ENCODE measurements at regions not wholly inside any gene's neighbourhood (a gene's known extent, or its start where the extent isn't known, plus 50 kb on each side); places are given as distances from the start of the nearest gene placed in this dataset.
A peak's percentile ranks its signal among the peaks of the same experiment; 100 is the strongest.

DNA sequence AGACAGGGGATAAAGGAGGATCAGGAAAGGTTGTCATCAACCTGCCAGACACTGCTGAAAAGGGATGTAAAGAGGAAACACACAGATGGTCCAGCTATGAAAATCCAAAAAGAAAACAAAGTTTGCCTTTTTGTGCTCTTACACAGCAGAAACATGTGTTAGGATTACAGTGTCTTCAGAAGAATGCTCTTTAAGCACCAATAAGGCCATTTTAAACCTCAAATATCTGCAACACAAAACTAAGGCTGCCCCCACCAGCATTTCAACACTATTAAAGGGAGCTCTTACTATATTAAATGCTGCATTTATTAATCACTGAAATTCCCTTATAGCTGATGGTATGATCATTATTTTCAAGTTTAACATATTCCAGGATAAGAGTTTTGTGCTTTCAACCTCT is 922.5 kb downstream of the NLGN4Y start:
- no peak overlapping the region for H3K4me3 ChIP-seq
- H3K27ac ChIP-seq = no peak overlapping the region
- DNase-seq (ENCODE audit: low spot score in 2 of 2) = no peak
- no peaks in the 10 kb centered on the region for H3K36me3 ChIP-seq
- no peak for TF ChIP-seq POLR2AphosphoS5 (IDR thresholded peaks at IDR 0.05)
- TF ChIP-seq POLR2A (IDR thresholded peaks at IDR 0.05) = no peak
- no peak for TF ChIP-seq EP300 (IDR thresholded peaks at IDR 0.05)
- H3K4me1 ChIP-seq = no peaks in the 10 kb centered on the region
- H3K9me3 ChIP-seq = no peaks in the 10 kb centered on the region
- H3K27me3 ChIP-seq = no peaks in the 10 kb centered on the region

DNA sequence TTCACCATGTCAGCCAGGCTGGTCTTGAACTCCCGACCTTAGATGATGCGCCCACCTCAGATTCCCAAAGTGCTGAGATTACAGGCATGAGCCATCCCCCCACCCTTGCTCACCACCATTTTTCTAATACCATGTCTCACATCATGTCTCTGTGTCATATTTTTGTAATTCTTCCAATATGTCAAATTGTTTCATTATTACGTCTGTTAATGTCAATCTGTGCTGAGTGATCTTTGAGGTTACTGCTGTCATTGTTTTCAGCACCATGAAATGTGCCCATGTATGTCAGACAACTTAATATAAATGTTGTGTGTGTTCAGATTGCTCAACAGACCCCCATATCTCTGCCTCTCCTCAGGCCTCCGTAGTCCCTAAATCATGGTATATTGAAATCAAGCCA is 923.6 kb downstream of the NLGN4Y start:
- no peaks in the 10 kb centered on the region for H3K36me3 ChIP-seq
- no CpG with 5 or more reads among the region's 4 CpGs for WGBS
- TF ChIP-seq, protein P1, sequence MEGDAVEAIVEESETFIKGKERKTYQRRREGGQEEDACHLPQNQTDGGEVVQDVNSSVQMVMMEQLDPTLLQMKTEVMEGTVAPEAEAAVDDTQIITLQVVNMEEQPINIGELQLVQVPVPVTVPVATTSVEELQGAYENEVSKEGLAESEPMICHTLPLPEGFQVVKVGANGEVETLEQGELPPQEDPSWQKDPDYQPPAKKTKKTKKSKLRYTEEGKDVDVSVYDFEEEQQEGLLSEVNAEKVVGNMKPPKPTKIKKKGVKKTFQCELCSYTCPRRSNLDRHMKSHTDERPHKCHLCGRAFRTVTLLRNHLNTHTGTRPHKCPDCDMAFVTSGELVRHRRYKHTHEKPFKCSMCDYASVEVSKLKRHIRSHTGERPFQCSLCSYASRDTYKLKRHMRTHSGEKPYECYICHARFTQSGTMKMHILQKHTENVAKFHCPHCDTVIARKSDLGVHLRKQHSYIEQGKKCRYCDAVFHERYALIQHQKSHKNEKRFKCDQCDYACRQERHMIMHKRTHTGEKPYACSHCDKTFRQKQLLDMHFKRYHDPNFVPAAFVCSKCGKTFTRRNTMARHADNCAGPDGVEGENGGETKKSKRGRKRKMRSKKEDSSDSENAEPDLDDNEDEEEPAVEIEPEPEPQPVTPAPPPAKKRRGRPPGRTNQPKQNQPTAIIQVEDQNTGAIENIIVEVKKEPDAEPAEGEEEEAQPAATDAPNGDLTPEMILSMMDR (IDR thresholded peaks at IDR 0.05) = no peak
- no peak for TF ChIP-seq EP300 (IDR thresholded peaks at IDR 0.05)
- no peak for TF ChIP-seq POLR2A (IDR thresholded peaks at IDR 0.05)
- TF ChIP-seq POLR2AphosphoS5 (IDR thresholded peaks at IDR 0.05) = no peak

DNA sequence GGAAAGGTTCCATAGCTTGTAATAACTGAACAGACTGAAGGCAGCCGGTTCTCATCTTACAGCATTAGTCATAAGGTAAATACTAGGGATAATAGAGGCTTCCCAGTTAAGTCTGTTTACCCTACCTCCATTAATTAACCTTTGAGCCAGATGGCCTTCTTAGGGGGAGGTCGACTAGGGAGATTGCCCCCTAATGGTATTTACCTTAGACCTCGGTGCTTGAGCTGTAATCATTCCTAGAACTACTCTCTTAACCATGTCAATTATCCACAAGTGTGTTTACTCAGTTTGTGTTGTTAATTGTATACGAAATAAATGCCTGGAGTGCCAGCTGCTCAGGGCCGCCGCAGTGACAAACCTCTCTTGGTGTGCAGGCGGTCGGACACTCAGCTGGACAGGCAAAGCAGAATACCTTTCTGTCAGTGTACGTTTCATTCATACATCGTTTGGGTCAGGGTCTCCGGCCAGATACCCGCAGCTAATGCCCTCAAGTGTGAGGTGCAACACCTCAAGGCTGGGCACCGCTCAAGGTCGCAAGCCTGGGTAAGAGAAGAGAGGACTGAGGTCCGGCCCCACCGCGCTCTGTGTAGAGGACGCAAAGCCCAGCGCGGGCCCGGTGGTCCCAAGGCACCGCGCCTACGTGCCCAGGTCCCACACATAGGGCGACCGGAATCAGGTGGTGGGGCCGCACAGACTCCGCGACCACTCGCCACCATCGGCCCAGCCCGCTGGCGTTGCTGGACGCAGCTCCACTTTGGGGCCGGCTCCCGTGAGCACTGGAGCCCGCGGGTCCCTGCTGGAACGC is 931.0 kb downstream of the NLGN4Y start:
- no CpG with 5 or more reads among the region's 39 CpGs for WGBS
- no peak for DNase-seq (ENCODE audit: low spot score in 2 of 2)
- H3K4me1 ChIP-seq = no peaks in the 10 kb centered on the region
- no peaks in the 10 kb centered on the region for H3K36me3 ChIP-seq
- TF ChIP-seq EP300 (IDR thresholded peaks at IDR 0.05) = no peak
- TF ChIP-seq, protein P1 (IDR thresholded peaks at IDR 0.05) = no peak
- no peak for TF ChIP-seq POLR2A (IDR thresholded peaks at IDR 0.05)
- no peak for TF ChIP-seq POLR2AphosphoS5 (IDR thresholded peaks at IDR 0.05)
- no peaks in the 10 kb centered on the region for H3K27me3 ChIP-seq
- H3K9me3 ChIP-seq = no peaks in the 10 kb centered on the region
- H3K27ac ChIP-seq = no peak overlapping the region
- H3K4me3 ChIP-seq = peak overlapping the region; percentile 38

More for the DNA sequence above, 923.6 kb downstream of the NLGN4Y start:
- H3K4me3 ChIP-seq = no peak overlapping the region
- no peaks in the 10 kb centered on the region for H3K27me3 ChIP-seq
- H3K9me3 ChIP-seq = no peaks in the 10 kb centered on the region
- no peak overlapping the region for H3K27ac ChIP-seq
- no peaks in the 10 kb centered on the region for H3K4me1 ChIP-seq
- no peak for DNase-seq (ENCODE audit: low spot score in 2 of 2)

DNA sequence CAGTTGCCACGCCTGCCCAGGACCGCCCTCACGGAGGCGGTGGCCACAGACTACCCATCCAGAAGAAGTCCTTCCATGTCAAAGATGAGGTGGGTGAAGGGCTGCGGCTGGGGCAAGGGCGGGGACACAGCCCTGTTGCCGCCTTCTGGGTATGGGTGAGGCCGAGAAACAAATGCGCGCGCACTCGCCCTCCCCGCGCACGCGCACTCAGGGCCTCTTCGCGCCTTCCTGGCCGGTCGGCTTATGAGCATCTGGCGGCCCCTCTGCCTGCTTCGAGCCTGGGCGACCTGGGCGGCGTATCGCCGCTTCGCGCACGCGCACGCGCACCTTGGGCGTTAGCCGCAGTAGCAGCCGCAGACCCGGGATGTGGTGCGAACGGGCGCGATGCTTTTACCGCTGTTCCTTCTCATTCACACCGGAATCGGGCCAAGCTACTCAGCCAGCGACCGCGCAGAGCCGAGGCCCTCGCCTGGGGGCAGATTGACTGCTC is 931.7 kb downstream of the NLGN4Y start:
- H3K4me3 ChIP-seq = peak overlapping the region; percentile 38
- no peaks in the 10 kb centered on the region for H3K36me3 ChIP-seq
- H3K4me1 ChIP-seq = no peaks in the 10 kb centered on the region
- no peak for TF ChIP-seq POLR2AphosphoS5 (IDR thresholded peaks at IDR 0.05)
- no peak for TF ChIP-seq POLR2A (IDR thresholded peaks at IDR 0.05)
- TF ChIP-seq, protein P1 (IDR thresholded peaks at IDR 0.05) = no peak
- no peak for TF ChIP-seq EP300 (IDR thresholded peaks at IDR 0.05)
- WGBS = no CpG with 5 or more reads among the region's 49 CpGs
- no peaks in the 10 kb centered on the region for H3K9me3 ChIP-seq
- DNase-seq (ENCODE audit: low spot score in 2 of 2) = no peak
- no peak overlapping the region for H3K27ac ChIP-seq
- no peaks in the 10 kb centered on the region for H3K27me3 ChIP-seq

DNA sequence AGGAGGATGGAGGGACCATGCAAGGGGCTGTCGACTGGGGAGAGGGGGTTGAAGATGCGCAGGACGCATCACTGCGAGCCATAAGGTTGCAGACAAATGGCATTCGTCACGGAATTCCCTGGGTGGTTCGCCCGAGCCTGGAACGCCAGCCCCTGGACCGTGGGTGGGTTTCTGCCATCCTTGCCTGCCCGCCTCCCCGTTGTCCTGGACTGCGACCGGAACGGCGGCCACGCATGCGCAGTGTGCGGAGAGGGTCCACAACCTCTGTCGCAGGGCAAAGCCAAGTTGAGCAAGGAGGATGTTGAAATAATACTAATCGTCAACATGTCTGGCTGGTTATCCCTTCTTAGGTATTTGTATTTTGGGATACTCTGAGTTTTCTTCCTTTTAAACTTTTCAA is 932.2 kb downstream of the NLGN4Y start:
- no peak for TF ChIP-seq POLR2AphosphoS5 (IDR thresholded peaks at IDR 0.05)
- no peaks in the 10 kb centered on the region for H3K36me3 ChIP-seq
- DNase-seq (ENCODE audit: low spot score in 2 of 2) = no peak
- H3K9me3 ChIP-seq = no peaks in the 10 kb centered on the region
- H3K4me3 ChIP-seq = peak overlapping the region; percentile 38
- no peaks in the 10 kb centered on the region for H3K27me3 ChIP-seq
- H3K27ac ChIP-seq = no peak overlapping the region
- no peaks in the 10 kb centered on the region for H3K4me1 ChIP-seq
- WGBS = no CpG with 5 or more reads among the region's 21 CpGs

DNA sequence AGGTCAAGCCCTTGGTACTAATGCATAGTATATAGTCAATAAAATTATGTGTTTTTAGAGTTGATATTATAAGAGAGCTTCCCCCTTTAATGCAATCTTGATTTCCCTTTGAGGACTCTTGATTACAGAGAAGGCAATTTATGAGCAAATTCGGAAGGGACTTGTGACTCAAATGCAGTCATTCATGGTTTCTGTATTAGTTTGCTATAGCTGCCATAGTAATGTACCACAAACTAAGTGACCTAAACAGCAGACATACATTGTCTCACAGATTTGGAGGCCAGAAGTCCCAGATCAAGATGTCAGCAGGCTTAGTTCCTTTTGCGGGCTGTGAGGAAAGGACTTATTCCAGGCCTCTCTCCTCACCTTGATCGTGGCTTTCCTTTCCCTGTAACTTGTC is 933.4 kb downstream of the NLGN4Y start:
- no peaks in the 10 kb centered on the region for H3K9me3 ChIP-seq
- no peak overlapping the region for H3K4me3 ChIP-seq
- H3K27ac ChIP-seq = no peak overlapping the region
- no peaks in the 10 kb centered on the region for H3K4me1 ChIP-seq
- H3K36me3 ChIP-seq = no peaks in the 10 kb centered on the region
- no peaks in the 10 kb centered on the region for H3K27me3 ChIP-seq
- no peak for DNase-seq (ENCODE audit: low spot score in 2 of 2)
- TF ChIP-seq POLR2A (IDR thresholded peaks at IDR 0.05) = no peak
- TF ChIP-seq POLR2AphosphoS5 (IDR thresholded peaks at IDR 0.05) = no peak
- no peak for TF ChIP-seq EP300 (IDR thresholded peaks at IDR 0.05)
- TF ChIP-seq, protein P1 (IDR thresholded peaks at IDR 0.05) = no peak
- no CpG with 5 or more reads among the region's 3 CpGs for WGBS

Data from suprapubic skin (tissue), 4 donors.